GM12892 (cell line): ENCODE measurements at regions not wholly inside any gene's neighbourhood (a gene's known extent, or its start where the extent isn't known, plus 50 kb on each side); places are given as distances from the start of the nearest gene placed in this dataset.

ENCODE experiments used
- POLR2A ChIP-seq: IDR thresholded peaks from 2 replicates; pipeline ENCODE4 v1.6.1; 2011; ENCODE audit warnings: low read depth, low read length, control low read depth
- POLR2AphosphoS5 ChIP-seq: IDR thresholded peaks from 2 replicates; pipeline ENCODE4 v1.6.1; 2011; ENCODE audit warnings: low read depth, low read length, control low read depth
- TAF1 ChIP-seq: IDR thresholded peaks from 2 replicates; pipeline ENCODE4 v1.6.1; 2011; ENCODE audit warnings: low read depth, mild to moderate bottlenecking, control low read depth, low read length, borderline replicate concordance

DNA sequence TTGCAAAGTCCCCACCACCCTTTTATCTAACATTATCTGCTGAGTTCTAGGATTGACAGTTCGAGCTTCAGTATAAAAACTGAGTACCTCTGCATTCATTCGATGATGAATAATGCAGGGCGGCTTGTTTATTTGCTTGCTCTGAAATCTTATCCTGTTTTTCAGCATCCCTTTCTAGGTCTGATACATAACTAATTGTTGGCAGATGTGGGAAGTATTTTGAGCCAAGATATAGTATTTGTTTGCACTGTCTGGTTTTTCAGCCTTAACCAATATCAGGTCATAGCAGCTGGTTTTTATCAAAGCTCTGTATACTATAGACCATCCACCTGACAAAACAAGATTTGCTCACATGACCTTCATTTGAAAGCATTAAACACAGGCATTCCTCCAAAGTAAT, 161.4 kb downstream of the TFEC start:
- TF ChIP-seq POLR2AphosphoS5, result no peak
- TF ChIP-seq POLR2A, result no peak
- TF ChIP-seq TAF1, result no peak
